Stimulated activated CD4-positive, alpha-beta T cell treated with anti-CD3 and anti-CD28 coated beads, TNF-alpha, amount 100 ng/mL, for 4 hours (primary cell): ENCODE measurements at regions not wholly inside any gene's neighbourhood (a gene's known extent, or its start where the extent isn't known, plus 50 kb on each side); places are given as distances from the start of the nearest gene placed in this dataset.
"Not testable (repeated sequence)": the region's sequence is repeated elsewhere in the genome, so short reads cannot be mapped to it uniquely, and the experiment has no call there.

ENCODE experiments used
- DNase-seq, 3 experiments: peaks; one replicate each; pipeline ENCODE4 v3.0.0-alpha.2; 2020; ENCODE audit warnings: low read depth in 3 of 3

GRCh38 chrY:7588176-7588575 is 676.6 kb upstream of the AMELY start:
- not testable (repeated sequence) for DNase-seq

- no peak for DNase-seq
Measured at GRCh38 chrY:7562541-7562940, 651.0 kb upstream of the AMELY start.

DNA sequence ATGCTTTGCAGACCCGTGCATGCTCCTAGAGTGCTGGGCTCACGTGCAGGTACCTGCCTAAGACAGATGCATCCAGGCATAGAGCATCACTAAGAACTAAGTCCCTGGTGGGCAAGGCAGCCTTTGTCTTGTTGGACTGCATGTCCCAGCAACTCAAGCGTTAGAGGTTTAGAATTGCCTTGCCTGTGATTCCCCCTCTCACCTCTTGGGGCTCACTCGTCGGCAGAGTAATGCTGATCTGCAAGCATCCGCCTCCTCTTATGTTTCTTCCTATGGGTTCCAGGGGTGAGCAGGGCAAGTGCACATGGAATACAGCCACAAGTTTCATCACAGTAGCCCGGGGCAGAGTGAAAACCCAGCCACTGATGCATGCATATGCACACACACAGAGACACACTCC is 646.1 kb upstream of the AMELY start:
- no peak for DNase-seq

- DNase-seq: no peak
Measured at GRCh38 chrY:7555006-7555405, 643.5 kb upstream of the AMELY start.

GRCh38 chrY:7545060-7545459 is 633.5 kb upstream of the AMELY start:
- no peak for DNase-seq

- no peak for DNase-seq
Measured at GRCh38 chrY:7544172-7544770, 632.7 kb upstream of the AMELY start.

DNA sequence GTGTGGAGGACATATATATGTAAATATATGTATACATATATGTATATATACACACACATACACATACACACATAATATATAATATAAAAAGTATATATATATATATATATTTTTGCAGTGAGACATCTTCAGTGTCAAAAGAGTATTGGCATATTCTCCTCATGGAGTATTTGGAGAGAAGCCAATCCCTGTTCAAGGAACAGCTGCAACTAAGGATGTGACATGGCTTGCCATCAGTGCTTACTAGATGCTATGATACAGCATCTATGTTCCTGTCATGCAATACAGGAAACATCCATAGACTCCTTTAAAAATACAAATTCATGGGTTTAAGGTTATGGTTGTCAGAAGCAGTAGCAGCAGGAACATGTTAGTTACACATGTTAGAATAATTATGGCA is 632.0 kb upstream of the AMELY start:
- no peak for DNase-seq

GRCh38 chrY:7542256-7542858 is 630.8 kb upstream of the AMELY start:
- no peak for DNase-seq

GRCh38 chrY:7529396-7529795 is 617.8 kb upstream of the AMELY start:
- no peak for DNase-seq

- DNase-seq: not testable (repeated sequence)
Measured at GRCh38 chrY:7527568-7527967, 616.0 kb upstream of the AMELY start.

DNA sequence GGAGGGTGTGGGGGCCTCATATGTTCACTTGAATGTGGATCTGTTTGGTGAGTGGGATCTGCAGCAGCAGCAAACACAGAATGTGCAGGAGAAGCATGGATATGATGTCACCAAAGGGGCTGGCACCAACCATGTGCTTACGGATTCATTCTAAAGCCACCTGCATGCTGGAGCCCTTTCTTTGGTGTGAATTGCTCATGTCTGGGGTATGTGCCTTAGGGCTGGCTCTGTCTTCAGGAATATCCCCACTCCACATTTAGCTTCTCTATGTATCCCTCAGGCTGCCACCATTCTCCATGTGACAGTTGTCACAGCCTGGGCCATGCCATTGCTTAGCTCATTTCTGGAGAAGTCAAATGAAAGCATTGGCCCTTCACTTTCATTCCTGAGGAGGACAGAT is 606.8 kb upstream of the AMELY start:
- no peak for DNase-seq

DNA sequence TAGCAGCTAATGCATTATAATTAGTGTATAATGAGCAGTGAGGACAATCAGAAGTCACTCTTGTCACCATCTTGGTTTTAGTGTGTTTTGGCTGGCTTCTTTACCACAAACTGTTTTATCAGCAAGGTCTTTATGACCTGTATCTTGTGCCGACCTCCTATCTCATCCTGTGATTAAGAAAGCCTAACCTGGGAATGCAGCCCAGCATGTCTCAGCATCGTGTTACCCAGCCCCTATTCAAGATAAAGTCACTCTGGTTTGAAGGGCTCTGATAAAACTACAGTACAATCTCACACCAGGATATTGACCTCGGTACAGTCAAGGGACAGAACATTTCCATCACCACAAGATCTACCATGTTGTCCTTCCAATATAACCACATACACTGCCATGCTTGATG is 604.7 kb upstream of the AMELY start:
- DNase-seq: no peak

- no peak for DNase-seq
Measured at GRCh38 chrY:7515812-7516211, 604.3 kb upstream of the AMELY start.

GRCh38 chrY:7502896-7503295 is 591.3 kb upstream of the AMELY start:
- DNase-seq: no peak

- no peak for DNase-seq
Measured at GRCh38 chrY:7501236-7501635, 589.7 kb upstream of the AMELY start.

DNA sequence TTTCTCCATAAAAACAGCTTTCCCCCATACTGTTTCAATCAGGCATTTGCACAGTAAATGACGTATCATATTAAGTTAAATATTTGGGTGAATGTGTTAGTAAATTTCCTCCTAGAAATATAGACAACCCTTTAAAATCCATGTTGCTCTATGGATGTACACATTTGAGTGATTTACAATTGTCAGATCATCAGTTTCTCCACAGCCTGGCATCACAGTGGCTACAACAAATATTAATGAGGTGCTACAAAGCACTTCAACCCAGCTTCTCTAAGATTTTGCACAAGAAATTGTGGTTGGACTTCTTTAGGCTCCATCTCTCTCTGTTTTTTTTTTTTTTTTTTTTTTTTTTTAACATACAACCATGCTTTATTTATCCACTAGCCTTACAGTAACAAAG is 584.4 kb upstream of the AMELY start:
- no peak for DNase-seq

DNA sequence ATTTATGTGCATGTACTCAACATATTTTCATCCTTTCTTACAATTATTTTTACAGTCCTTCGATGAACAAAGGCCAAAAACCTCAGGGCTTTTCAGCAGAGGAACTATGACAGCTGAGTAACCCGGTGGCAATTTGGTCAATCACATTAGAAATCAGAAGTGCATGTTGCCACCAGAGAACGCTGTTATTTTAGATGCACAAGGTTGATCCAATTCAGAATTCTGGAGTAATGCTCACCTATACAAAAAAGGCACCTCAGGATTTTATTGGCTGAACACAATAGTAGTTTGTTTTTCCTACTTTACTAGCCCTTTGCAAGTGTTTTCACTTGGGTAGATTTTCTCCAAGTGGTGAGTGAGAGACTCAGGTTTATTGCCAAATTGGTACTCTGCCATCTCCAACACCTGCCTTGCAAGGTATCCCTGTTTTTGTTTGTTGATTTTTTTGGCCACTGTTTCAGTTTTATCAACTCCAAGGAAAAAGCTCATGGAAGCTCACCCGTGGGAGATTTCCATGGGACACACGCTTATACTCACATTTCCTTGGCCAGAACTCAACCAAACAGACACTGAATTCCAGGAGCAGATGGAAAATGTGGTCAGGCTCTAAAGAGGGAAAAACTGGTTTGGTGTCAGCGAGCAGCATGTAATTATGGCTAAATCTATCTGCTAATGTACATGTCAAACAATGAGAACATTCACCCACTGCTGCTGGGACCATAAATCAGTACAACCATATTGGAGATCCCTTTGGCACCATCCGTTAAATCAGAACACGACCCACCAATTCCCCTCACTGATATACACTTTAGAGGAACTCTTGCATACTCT is 573.1 kb upstream of the AMELY start:
- not testable (repeated sequence) for DNase-seq

DNA sequence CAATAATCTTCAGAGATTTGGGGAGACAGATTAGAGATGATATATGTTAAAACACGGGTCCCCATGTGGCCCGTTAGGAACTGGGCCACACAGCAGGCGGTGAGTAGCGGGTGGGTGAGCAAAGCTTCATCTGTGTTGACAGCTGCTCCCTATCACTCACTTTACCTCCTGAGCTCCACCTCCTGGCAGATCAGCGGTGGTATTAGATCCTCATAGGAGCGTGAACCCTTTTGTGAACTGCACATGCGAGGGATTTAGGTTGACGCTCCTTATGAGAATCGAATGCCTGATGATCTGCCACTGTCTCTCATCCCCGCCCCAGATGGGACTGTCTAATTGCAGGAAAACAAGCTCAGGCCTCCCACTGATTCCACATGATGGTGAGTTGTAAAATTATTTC is 560.4 kb upstream of the AMELY start:
- DNase-seq: no peak

DNA sequence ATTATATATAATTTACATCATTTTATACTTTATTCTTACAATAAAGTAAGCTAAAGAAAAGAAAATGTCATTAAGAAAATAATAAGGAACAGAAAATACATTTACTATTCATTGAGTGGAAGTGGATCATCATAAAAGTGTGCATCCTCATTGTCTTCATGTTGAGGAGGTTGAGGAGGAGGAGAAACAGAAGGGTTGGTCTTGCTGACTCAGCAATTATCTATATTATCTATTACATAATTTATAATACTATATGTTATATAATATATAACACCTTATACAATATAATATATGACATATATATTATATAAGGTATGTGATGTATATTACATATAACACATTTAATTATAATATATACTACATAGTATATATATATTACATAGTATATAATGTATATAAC is 558.5 kb upstream of the AMELY start:
- no peak for DNase-seq

- DNase-seq: no peak
Measured at GRCh38 chrY:7468951-7469745, 557.6 kb upstream of the AMELY start.

- no peak for DNase-seq
Measured at GRCh38 chrY:7467796-7468520, 556.4 kb upstream of the AMELY start.

DNA sequence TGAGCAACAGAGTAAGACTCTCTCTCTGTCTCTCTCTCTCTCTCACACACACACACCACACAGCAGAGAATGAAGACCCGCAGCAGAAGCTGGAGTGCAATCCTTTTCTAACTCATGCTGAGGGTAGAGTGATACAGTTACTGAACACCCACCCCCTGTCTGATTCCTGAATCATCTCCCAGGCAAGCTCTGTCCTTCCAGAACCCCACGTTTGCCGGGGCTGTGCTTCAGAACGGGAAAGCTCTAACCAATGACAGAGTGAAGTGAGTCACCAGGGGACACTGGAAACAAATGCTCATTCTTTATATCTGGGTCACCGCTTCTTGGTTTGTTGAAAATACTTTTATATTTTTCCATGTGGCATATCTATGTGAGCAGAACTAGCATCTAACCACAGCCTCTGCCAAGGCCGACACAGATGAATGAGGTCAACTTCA is 553.7 kb upstream of the AMELY start:
- no peak for DNase-seq
